Fibroblast of lung (primary cell): ENCODE measurements at regions not wholly inside any gene's neighbourhood (a gene's known extent, or its start where the extent isn't known, plus 50 kb on each side); places are given as distances from the start of the nearest gene placed in this dataset.

Source experiments
- DNase-seq, 2 donors: peaks; one replicate each; pipeline versions ENCODE4 v3.0.0 to v3.0.0-alpha.2; 2010; ENCODE audit warnings: low read depth in 2 of 2
- H2AFZ ChIP-seq: 2 replicates; pipeline ENCODE4 v1.5.1; 2012; ENCODE audit warnings: low read length, control low read depth, inconsistent platforms
- H3K27ac ChIP-seq: 2 replicates; pipeline ENCODE4 v1.5.1; 2011; ENCODE audit warnings: low read length, control low read depth; ENCODE audit not compliant: insufficient read depth
- H3K27me3 ChIP-seq: 2 replicates; pipeline ENCODE4 v1.5.1; 2011; ENCODE audit warnings: mild to moderate bottlenecking, low read length; ENCODE audit not compliant: control insufficient read depth, insufficient read depth
- H3K36me3 ChIP-seq: 2 replicates; pipeline ENCODE4 v1.5.1; 2011; ENCODE audit warnings: low read length; ENCODE audit not compliant: control insufficient read depth, insufficient read depth
- H3K4me1 ChIP-seq: 2 replicates; pipeline ENCODE4 v1.5.1; 2011; ENCODE audit warnings: low read length; ENCODE audit not compliant: control insufficient read depth, insufficient read depth; ENCODE audit errors: extremely low read depth
- H3K4me2 ChIP-seq: 2 replicates; pipeline ENCODE4 v1.5.1; 2011; ENCODE audit warnings: low read length, control low read depth; ENCODE audit not compliant: insufficient read depth; ENCODE audit errors: extremely low read depth
- H3K4me3 ChIP-seq, 4 experiments: fragments of 200-600 bp in 1 of 4; sonication (generic) in 1 of 4; replicated peaks in 1 of 4; 2 replicates each; pipeline ENCODE4 v1.5.1; 2011 to 2016; ENCODE audit warnings: low read length in 4 of 4, low read depth in 3 of 4, mild to moderate bottlenecking in 3 of 4, control low read depth in 2 of 4, inconsistent platforms in 1 of 4, mixed read lengths in 1 of 4; ENCODE audit not compliant: insufficient read depth in 1 of 4; ENCODE audit errors: control extremely low read depth in 1 of 4
- H3K79me2 ChIP-seq: 2 replicates; pipeline ENCODE4 v1.5.1; 2012; ENCODE audit warnings: mild to moderate bottlenecking, low read length, inconsistent platforms; ENCODE audit not compliant: control insufficient read depth, insufficient read depth
- H3K9ac ChIP-seq: 2 replicates; pipeline ENCODE4 v1.5.1; 2011; ENCODE audit warnings: mild to moderate bottlenecking, low read length, control low read depth; ENCODE audit not compliant: insufficient read depth
- H3K9me3 ChIP-seq: 2 replicates; pipeline ENCODE4 v1.5.1; 2012; ENCODE audit warnings: low read depth, low read length; ENCODE audit not compliant: control insufficient read depth, insufficient read depth
- H4K20me1 ChIP-seq: 2 replicates; pipeline ENCODE4 v1.5.1; 2011; ENCODE audit warnings: low read length; ENCODE audit not compliant: control insufficient read depth, insufficient read depth; ENCODE audit errors: extremely low read depth
- EZH2 ChIP-seq: IDR thresholded peaks from 2 replicates; pipeline ENCODE4 v1.5.1; 2012; ENCODE audit warnings: low read length, control low read depth, mild to moderate bottlenecking; ENCODE audit errors: missing control alignments
- TF ChIP-seq, protein P1 (sequence below), 2 donors: IDR thresholded peaks in 1 of 2; conservative IDR thresholded peaks in 1 of 2; 1 replicate in 1 of 2; 2 replicates in 1 of 2; pipeline ENCODE4 v1.5.1; 2011 to 2012; ENCODE audit warnings: low read length in 2 of 2, control low read depth in 1 of 2, inconsistent platforms in 1 of 2, low read depth in 1 of 2, mild to moderate bottlenecking in 1 of 2

DNA sequence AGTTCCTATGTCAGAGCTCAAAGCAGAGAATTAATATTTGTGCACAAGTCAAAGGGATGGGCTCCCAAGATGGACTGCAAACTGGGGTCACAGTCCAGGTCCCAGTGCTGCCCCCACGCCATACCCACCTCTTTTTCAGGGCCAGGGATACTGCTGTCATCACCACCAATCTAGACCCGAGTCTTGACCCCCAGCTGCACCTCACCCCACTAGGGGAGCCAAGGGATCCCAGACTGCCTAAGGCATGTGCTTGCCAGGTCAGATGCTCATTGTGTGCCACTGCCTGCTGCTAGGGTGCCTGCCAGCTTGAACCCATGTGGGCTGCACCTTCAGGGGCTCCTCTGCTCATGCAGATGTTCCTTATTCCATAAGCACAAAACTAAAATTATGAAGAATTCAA is 215.6 kb upstream of the NREP start:
- no peaks in the 10 kb centered on the region for H3K4me1 ChIP-seq
- TF ChIP-seq, protein P1, sequence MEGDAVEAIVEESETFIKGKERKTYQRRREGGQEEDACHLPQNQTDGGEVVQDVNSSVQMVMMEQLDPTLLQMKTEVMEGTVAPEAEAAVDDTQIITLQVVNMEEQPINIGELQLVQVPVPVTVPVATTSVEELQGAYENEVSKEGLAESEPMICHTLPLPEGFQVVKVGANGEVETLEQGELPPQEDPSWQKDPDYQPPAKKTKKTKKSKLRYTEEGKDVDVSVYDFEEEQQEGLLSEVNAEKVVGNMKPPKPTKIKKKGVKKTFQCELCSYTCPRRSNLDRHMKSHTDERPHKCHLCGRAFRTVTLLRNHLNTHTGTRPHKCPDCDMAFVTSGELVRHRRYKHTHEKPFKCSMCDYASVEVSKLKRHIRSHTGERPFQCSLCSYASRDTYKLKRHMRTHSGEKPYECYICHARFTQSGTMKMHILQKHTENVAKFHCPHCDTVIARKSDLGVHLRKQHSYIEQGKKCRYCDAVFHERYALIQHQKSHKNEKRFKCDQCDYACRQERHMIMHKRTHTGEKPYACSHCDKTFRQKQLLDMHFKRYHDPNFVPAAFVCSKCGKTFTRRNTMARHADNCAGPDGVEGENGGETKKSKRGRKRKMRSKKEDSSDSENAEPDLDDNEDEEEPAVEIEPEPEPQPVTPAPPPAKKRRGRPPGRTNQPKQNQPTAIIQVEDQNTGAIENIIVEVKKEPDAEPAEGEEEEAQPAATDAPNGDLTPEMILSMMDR (conservative IDR thresholded peaks at IDR 0.05 in 1 of 2, IDR thresholded peaks at IDR 0.05 in 1 of 2; ENCODE audit: low read depth in 1 of 2, low read length in 2 of 2), result no peak
- no peak for TF ChIP-seq EZH2
- H3K36me3 ChIP-seq, result no peaks in the 10 kb centered on the region
- H3K4me3 ChIP-seq, result no peak overlapping the region
- H3K9me3 ChIP-seq, result no peaks in the 10 kb centered on the region
- no peak overlapping the region for H3K9ac ChIP-seq
- no peak overlapping the region for H2AFZ ChIP-seq
- no peak overlapping the region for H3K4me2 ChIP-seq
- H3K79me2 ChIP-seq, result no peaks in the 10 kb centered on the region
- H3K27me3 ChIP-seq, result no peaks in the 10 kb centered on the region
- no peak for DNase-seq
- no peaks in the 10 kb centered on the region for H4K20me1 ChIP-seq
- no peak overlapping the region for H3K27ac ChIP-seq

GRCh38 chr5:111972080-111972479 is 215.1 kb upstream of the NREP start:
- no peaks in the 10 kb centered on the region for H4K20me1 ChIP-seq
- no peak overlapping the region for H3K4me3 ChIP-seq
- no peak overlapping the region for H3K9ac ChIP-seq
- DNase-seq, result no peak
- no peaks in the 10 kb centered on the region for H3K79me2 ChIP-seq
- no peaks in the 10 kb centered on the region for H3K4me1 ChIP-seq
- no peak overlapping the region for H2AFZ ChIP-seq
- no peak for TF ChIP-seq EZH2
- TF ChIP-seq, protein P1 (conservative IDR thresholded peaks at IDR 0.05 in 1 of 2, IDR thresholded peaks at IDR 0.05 in 1 of 2; ENCODE audit: low read depth in 1 of 2, low read length in 2 of 2), result no peak
- no peaks in the 10 kb centered on the region for H3K9me3 ChIP-seq
- no peak overlapping the region for H3K27ac ChIP-seq
- no peak overlapping the region for H3K4me2 ChIP-seq
- no peaks in the 10 kb centered on the region for H3K27me3 ChIP-seq
- H3K36me3 ChIP-seq, result no peaks in the 10 kb centered on the region

DNA sequence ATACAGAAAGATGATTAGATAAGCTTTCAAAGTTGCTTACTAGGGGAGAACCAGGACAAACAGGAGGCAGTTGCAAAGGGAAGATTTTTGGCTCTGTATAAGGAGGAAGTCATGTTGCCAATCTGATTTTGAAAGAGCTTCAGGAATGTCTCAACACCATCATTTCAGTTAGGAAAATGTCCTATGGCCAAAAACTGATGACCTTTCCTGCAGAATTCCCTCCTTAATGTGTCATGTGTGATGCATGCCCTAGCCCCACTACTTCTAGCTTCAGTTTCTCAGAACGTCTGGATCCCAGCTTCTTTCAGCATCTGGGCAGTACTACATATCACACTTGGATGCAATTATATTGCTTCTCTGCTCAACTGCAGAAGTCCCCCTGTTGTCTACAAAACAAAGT is 211.5 kb upstream of the NREP start:
- no peak overlapping the region for H3K9ac ChIP-seq
- no peak overlapping the region for H3K27ac ChIP-seq
- H3K79me2 ChIP-seq, result no peaks in the 10 kb centered on the region
- H2AFZ ChIP-seq, result no peak overlapping the region
- H3K27me3 ChIP-seq, result no peaks in the 10 kb centered on the region
- no peak for TF ChIP-seq EZH2
- TF ChIP-seq, protein P1 (conservative IDR thresholded peaks at IDR 0.05 in 1 of 2, IDR thresholded peaks at IDR 0.05 in 1 of 2; ENCODE audit: low read depth in 1 of 2, low read length in 2 of 2), result no peak
- no peaks in the 10 kb centered on the region for H3K9me3 ChIP-seq
- H3K4me1 ChIP-seq, result no peaks in the 10 kb centered on the region
- no peak overlapping the region for H3K4me2 ChIP-seq
- H3K36me3 ChIP-seq, result no peaks in the 10 kb centered on the region
- peak; percentile 51 to 58 for DNase-seq
- H4K20me1 ChIP-seq, result no peaks in the 10 kb centered on the region
- H3K4me3 ChIP-seq, result no peak overlapping the region
